Stimulated activated effector memory CD8-positive, alpha-beta T cell treated with anti-CD3 and anti-CD28 coated beads, Interleukin-12 subunit alpha, Interleukin-12 subunit beta, amount 100 ng/mL, for 72 hours (primary cell): ENCODE measurements at regions not wholly inside any gene's neighbourhood (a gene's known extent, or its start where the extent isn't known, plus 50 kb on each side); places are given as distances from the start of the nearest gene placed in this dataset.

Experiments
- ATAC-seq: fragments of 150-1000 bp; cut with Tn5 transposase; 2 replicates; pipeline ENCODE4 v1.10.0; 2021
- DNase-seq, 2 donors: peaks; one replicate each; pipeline ENCODE4 v3.0.0; 2021 to 2022; ENCODE audit warnings: low spot score in 2 of 2
- H3K27ac Mint-ChIP-seq: one replicate; pipeline ENCODE4 v1.8.0; 2022; ENCODE audit warnings: mild to moderate bottlenecking, mixed read lengths
- H3K36me3 Mint-ChIP-seq: one replicate; pipeline ENCODE4 v1.8.0; 2022; ENCODE audit warnings: mild to moderate bottlenecking, mixed read lengths
- H3K4me1 Mint-ChIP-seq: one replicate; pipeline ENCODE4 v1.8.0; 2022; ENCODE audit warnings: mixed read lengths
- H3K4me3 Mint-ChIP-seq: one replicate; pipeline ENCODE4 v1.8.0; 2022; ENCODE audit warnings: mild to moderate bottlenecking, mixed read lengths
- H3K9me3 Mint-ChIP-seq: one replicate; pipeline ENCODE4 v1.8.0; 2022; ENCODE audit warnings: mixed read lengths

- no peaks in the 10 kb centered on the region for H3K36me3 Mint-ChIP-seq
- no peak for DNase-seq
- H3K9me3 Mint-ChIP-seq = no peaks in the 10 kb centered on the region
- ATAC-seq = no peak
- H3K4me3 Mint-ChIP-seq = no peak overlapping the region
- no peaks in the 10 kb centered on the region for H3K4me1 Mint-ChIP-seq
- H3K27ac Mint-ChIP-seq = no peak overlapping the region
Measured at GRCh38 chr16:86064431-86065250, 165.7 kb downstream of the IRF8 start.

- Mint-ChIP-seq H3K27ac (no peak overlapping the region), H3K36me3 (no peaks in the 10 kb centered on the region), H3K4me1 (no peaks in the 10 kb centered on the region), H3K4me3 (no peak overlapping the region), H3K9me3 (no peaks in the 10 kb centered on the region)
- DNase-seq (no peak), ATAC-seq (no peak)
Measured at GRCh38 chr16:86065711-86066110, 166.7 kb downstream of the IRF8 start.

DNA sequence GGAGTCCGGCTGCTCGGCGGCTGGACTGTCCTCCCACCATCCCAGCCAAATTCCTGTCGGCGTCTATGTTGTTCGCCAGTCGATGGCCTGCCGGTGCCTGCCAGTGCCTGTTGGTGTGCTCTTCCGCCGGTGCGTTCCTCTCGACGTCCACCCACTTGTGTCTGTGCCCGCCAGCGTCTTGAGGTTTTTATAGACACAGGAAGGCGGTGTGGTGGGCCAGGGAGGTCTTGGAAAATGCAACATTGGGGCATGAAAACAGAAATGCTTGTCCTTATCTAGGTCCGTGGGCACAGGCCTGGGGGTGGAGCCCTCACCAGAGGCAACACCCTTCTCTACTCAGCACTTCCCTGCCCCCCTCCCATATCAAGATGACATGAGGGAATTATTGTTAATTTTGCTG is 167.8 kb downstream of the IRF8 start:
- Mint-ChIP-seq H3K4me1 (no peaks in the 10 kb centered on the region), H3K27ac (no peak overlapping the region), H3K36me3 (no peaks in the 10 kb centered on the region), H3K9me3 (no peaks in the 10 kb centered on the region), H3K4me3 (no peak overlapping the region)
- ATAC-seq (no peak), DNase-seq (no peak)

DNA sequence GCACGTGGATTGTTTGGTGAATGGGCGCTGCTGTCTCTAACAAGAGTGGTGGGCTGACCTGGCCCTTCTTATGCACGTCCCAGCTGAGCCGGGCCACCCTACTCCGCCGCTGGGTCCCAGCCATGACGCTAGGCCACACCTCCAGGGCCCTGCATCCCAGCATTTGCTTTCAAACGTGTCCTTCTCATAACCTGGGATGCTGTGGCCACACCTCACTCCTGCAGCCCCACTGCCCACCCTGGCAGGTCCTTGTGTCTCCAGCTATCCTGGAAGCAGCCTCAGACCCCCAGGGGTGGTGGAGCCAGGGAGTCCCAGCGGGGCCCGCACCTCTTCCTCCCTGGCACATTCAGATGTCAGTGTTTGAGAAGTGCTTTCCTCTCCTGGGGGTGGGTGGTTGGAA is 168.6 kb downstream of the IRF8 start:
- H3K4me1 Mint-ChIP-seq = no peaks in the 10 kb centered on the region
- no peak for ATAC-seq
- H3K27ac Mint-ChIP-seq = no peak overlapping the region
- no peaks in the 10 kb centered on the region for H3K36me3 Mint-ChIP-seq
- no peak for DNase-seq
- no peak overlapping the region for H3K4me3 Mint-ChIP-seq
- no peaks in the 10 kb centered on the region for H3K9me3 Mint-ChIP-seq

DNA sequence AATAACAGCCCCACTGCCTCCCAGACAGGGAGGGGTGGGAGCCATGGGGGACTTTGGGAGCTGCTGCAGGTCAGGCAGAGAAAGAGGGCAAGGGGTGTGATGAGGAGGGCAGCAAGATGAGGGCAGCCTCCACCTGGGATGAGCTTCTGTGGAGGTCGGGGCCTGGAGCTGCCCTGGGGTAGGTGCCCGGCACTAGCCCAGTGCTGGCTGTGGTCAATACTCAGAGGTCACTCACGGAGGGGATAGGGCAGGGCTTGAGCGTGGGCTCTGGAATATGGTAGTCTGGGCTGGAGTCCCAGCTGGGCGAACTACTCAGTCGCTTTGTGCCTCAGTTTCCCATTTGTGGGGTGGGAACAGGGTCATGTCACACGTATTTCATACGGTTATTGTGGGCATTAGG is 169.0 kb downstream of the IRF8 start:
- no peak overlapping the region for H3K4me3 Mint-ChIP-seq
- no peaks in the 10 kb centered on the region for H3K4me1 Mint-ChIP-seq
- no peak overlapping the region for H3K27ac Mint-ChIP-seq
- no peak for ATAC-seq
- no peak for DNase-seq
- no peaks in the 10 kb centered on the region for H3K9me3 Mint-ChIP-seq
- H3K36me3 Mint-ChIP-seq = no peaks in the 10 kb centered on the region

DNA sequence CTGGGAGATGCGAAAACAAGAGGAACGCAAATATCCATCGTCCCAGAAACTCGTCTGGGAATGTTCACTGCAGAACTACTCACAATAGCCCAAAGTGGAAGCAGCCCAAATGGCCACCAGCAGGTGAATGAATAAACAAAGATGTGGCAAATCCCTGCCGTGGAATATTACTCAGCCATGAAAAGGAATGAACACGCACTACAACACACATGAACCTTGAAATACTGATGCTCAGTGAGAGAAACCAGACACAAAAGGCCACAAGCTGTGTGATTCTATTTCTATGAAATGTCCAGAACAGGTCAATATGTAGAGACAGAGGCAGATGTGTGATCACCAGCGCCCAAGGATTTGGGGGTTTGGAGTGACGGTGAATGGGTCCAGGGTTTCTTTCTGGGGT is 169.8 kb downstream of the IRF8 start:
- Mint-ChIP-seq H3K27ac (no peak overlapping the region), H3K36me3 (no peaks in the 10 kb centered on the region), H3K9me3 (no peaks in the 10 kb centered on the region), H3K4me1 (no peaks in the 10 kb centered on the region), H3K4me3 (no peak overlapping the region)
- no peak for ATAC-seq
- DNase-seq = no peak

DNA sequence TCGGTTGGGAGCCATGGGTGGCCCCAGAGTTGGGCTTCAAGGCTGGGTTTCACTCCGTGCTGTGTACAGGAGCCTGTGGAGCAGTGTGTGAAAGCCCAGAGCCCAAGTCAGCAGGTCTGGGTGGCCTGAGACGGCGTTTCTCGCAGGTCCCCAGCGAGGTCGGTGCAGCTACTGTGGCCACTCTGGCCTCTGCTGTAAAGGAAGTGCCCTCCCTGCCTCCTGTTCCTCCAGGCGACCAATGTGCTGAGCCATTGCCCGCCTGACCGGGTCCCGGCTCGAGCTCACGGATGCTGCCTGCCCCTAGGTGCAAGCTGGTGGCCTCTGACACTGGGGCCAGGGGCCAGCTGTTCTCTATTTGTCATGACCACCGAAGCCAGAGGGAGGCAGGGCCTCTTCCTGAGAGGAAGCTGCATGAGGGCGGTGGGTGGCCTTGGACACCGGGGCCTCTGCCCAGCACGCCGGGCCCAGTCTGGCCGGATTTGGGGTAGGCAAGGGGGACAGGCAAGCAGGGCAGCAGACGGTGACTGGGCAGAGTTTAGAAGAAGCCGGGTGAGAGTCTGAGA is 170.9 kb downstream of the IRF8 start:
- Mint-ChIP-seq H3K36me3 (no peaks in the 10 kb centered on the region), H3K4me3 (no peak overlapping the region), H3K4me1 (no peaks in the 10 kb centered on the region), H3K9me3 (no peaks in the 10 kb centered on the region), H3K27ac (no peak overlapping the region)
- ATAC-seq (no peak), DNase-seq (no peak)

DNA sequence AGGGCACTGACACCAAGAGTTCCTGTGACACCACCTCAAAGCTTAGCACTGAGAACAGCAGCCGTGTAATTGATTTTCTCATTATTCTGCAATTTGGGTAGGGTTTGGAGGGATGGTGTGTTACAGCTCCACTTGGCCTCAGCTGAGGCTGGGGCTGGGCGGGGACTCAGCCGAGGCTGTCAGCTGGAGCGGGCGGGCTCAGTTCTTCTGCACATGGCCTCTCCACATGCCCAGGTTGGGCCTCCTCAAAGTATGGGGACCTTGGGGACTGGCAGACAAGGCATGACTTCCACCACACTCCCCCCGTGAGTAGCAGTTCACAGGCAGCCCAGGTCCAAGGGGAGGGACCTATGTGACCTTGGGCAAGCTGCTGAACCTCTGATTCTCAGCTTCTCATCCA is 171.5 kb downstream of the IRF8 start:
- Mint-ChIP-seq H3K4me3 (no peak overlapping the region), H3K36me3 (no peaks in the 10 kb centered on the region), H3K27ac (no peak overlapping the region), H3K9me3 (no peaks in the 10 kb centered on the region), H3K4me1 (no peaks in the 10 kb centered on the region)
- no peak for DNase-seq
- no peak for ATAC-seq

DNA sequence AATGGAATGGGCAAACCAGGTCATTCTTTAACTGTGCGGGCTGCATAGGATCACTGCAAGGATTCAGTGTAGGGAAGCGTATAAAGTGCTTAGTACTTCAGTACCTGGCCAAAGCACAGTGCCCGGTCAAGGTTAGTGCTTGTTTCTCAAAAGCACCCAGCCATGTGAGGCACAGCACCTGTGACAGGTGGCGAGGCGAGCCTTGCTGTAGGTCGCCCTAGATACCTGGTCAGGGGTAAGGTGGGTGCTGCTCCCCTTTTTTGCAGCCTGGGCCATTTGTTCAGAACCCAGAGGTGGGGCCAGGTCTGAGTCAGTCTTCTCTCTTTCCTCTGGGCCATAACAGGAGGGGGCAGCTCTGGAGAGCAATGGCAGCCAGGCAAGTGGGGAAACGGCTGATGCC is 172.0 kb downstream of the IRF8 start:
- no peak for DNase-seq
- no peak overlapping the region for H3K4me3 Mint-ChIP-seq
- no peaks in the 10 kb centered on the region for H3K36me3 Mint-ChIP-seq
- no peaks in the 10 kb centered on the region for H3K9me3 Mint-ChIP-seq
- no peak for ATAC-seq
- no peak overlapping the region for H3K27ac Mint-ChIP-seq
- H3K4me1 Mint-ChIP-seq = no peaks in the 10 kb centered on the region

DNA sequence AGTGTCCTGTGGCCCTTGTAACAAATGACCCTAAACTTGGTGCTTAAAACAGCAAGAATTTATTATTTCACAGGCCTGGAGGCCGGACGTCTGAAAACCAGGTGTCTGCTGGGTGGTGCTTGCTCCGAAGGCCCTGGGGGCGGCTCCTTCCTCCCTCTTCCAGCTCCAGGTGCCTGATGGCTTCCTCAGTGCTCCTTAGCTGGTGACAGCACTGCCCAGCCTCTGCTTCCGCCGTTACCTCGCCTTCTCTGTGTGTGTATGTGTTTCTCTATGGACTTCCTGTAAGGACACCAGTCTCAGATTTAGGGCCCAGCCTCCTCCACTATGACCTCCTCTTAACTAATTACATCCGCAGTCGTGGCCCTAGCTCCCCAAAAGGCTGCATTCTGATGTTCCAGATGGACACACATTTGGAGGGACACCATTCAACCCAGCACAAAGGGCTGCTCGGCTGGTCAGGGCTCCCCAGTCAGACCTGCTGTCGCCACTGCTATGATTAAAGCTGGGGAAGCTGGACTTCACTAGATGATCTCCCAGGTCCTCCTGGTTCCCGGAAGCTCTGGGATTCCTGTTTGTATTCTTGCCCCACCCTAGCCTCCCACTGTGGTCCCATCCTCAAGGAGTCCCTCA is 172.8 kb downstream of the IRF8 start:
- Mint-ChIP-seq H3K9me3 (no peaks in the 10 kb centered on the region), H3K36me3 (no peaks in the 10 kb centered on the region), H3K4me1 (no peaks in the 10 kb centered on the region), H3K4me3 (no peak overlapping the region), H3K27ac (no peak overlapping the region)
- no peak for DNase-seq
- no peak for ATAC-seq

- no peak for ATAC-seq
- H3K27ac Mint-ChIP-seq = no peak overlapping the region
- H3K4me3 Mint-ChIP-seq = no peak overlapping the region
- no peaks in the 10 kb centered on the region for H3K4me1 Mint-ChIP-seq
- DNase-seq = peak in 1 of 2 donors; percentile 59
- no peaks in the 10 kb centered on the region for H3K9me3 Mint-ChIP-seq
- no peaks in the 10 kb centered on the region for H3K36me3 Mint-ChIP-seq
Measured at GRCh38 chr16:86072328-86073102, 173.6 kb downstream of the IRF8 start.

- Mint-ChIP-seq H3K4me1 (no peaks in the 10 kb centered on the region), H3K36me3 (no peaks in the 10 kb centered on the region), H3K27ac (no peak overlapping the region), H3K4me3 (no peak overlapping the region), H3K9me3 (no peaks in the 10 kb centered on the region)
- ATAC-seq (no peak), DNase-seq (no peak)
Measured at GRCh38 chr16:86073103-86073625, 174.2 kb downstream of the IRF8 start.

DNA sequence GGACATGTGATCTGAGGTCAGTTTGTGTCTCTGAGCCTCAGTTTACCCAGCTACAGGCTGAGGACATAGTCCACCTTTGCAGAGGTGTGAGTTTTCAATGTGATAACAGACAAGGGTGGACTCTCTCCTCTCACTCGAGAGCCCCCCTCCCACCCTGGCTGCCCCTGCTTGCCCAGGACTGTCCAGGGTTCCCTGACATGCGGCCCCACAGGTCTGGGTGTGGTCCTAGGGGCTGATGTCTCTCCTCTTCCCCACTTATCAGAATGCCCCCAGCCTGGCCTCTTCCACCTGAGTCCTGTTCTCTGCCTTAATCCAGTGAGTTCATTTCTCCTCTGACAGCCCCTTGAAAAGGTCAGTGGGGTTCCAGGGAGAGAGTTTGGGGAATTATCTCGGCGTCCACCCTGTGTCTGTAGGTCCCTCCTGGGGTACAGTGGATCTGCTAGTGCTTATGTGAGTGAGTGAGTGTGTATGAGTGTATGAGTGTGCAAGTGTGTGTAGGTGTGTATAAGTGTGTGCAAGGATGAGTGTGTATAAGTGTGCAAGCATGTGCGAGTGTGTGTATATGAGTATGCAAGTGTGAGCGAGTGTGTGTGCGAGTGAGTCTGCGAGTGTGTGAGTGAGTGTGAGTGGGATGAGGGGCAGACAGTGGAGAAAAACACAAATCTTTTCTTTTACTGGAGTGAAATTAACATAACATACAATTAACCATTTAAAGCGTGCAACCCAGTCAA is 175.0 kb downstream of the IRF8 start:
- no peak overlapping the region for H3K27ac Mint-ChIP-seq
- no peak overlapping the region for H3K4me3 Mint-ChIP-seq
- H3K36me3 Mint-ChIP-seq = no peaks in the 10 kb centered on the region
- ATAC-seq (no peak), DNase-seq (no peak)
- no peaks in the 10 kb centered on the region for H3K9me3 Mint-ChIP-seq
- H3K4me1 Mint-ChIP-seq = no peaks in the 10 kb centered on the region

DNA sequence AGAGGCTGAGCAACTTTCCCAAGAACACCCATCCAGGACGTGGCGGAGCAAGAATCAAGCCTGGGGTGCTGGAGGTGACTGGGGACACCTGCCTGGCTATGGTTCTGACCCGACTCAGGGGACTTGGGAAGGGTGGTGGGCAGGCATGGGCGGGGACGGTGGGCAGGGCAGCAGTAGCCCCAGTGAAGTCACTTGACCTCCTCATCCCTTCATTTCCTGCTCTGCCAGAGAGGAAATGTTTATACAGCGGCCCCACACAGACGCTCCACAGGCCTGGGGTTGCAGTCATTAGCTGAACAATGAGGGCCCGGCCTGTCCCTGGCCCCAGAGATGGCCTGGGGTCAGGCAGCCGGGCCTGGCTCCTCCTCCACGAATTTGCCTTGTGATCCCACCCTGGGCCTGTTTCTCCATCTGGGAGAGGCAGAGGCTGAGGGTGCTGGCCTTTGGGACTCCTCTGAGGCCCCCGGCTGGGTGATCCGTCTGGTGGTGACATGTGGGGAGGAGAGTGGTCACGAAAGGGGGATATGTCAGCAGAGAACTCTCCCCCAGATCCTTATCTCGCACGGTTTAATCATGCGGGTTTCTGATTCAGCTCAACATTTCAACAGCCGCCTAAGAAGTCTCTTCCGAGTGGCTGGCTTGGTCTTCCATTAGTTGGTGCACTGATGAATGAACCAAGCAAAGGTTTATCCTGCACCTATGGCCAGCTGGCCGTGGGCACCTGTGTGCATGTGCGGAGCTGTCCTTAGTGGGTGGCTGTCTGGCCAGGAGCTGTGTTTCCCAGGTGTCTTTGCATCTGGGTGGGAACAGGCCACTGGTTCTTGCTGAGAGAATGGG is 175.9 kb downstream of the IRF8 start:
- no peak for ATAC-seq
- Mint-ChIP-seq H3K36me3 (no peaks in the 10 kb centered on the region), H3K4me1 (no peaks in the 10 kb centered on the region), H3K4me3 (no peak overlapping the region), H3K27ac (no peak overlapping the region), H3K9me3 (no peaks in the 10 kb centered on the region)
- no peak for DNase-seq
